KOPT-K1 (cell line): ENCODE measurements at regions not wholly inside any gene's neighbourhood (a gene's known extent, or its start where the extent isn't known, plus 50 kb on each side); places are given as distances from the start of the nearest gene placed in this dataset.

Experiments
- H3K27ac ChIP-seq: fragments of 200-600 bp; sonication (generic); 2 replicates; pipeline ENCODE4 v1.5.1; 2016; ENCODE audit warnings: antibody characterized with exemption, mild to moderate bottlenecking, low read depth, low read length; ENCODE audit not compliant: poor library complexity, severe bottlenecking
- H3K36me3 ChIP-seq: fragments of 200-600 bp; sonication (generic); 2 replicates; pipeline ENCODE4 v1.5.1; 2017; ENCODE audit warnings: antibody characterized with exemption, mild to moderate bottlenecking, low read length, moderate library complexity; ENCODE audit not compliant: insufficient read depth
- H3K9me3 ChIP-seq: fragments of 200-600 bp; sonication (generic); 2 replicates; pipeline ENCODE4 v1.5.1; 2017; ENCODE audit warnings: antibody characterized with exemption, low read length, mild to moderate bottlenecking; ENCODE audit not compliant: insufficient read depth, poor library complexity, severe bottlenecking

GRCh38 chr16:54414671-54415070 is 128.1 kb upstream of the IRX3 start:
- H3K36me3 ChIP-seq, result no peaks in the 10 kb centered on the region
- no peak overlapping the region for H3K27ac ChIP-seq
- H3K9me3 ChIP-seq, result no peaks in the 10 kb centered on the region

DNA sequence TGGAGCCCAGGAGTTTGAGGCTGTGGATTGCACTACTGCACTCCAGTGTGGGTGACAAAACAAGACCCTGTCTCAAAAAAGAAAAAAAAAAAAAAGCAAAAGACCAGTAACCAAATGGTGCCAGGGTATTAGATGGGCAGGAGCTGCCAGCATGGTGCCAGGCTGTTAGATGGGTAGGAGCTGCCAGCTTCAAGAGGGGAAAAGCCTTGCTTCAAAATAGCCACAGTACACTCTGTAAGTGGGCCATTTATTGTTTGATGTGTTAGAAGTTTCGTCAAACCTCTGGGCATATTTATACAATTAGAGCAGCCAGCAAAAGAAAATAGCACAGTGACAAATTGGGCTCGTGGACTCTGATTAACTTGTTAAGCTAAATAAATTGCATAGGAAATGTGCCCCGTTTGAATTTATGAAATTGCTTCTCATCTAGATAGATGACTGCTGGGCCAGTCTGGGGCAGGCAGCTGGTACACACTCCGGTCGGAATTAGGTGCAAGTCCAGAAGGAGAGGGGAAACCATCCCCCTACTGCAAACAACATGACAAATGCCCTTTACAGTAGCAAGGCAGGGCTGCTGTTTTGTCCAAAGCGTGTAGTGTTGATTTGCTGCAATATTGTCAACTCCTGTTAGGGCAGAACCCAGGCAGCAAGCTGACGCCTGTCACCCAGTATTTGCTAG is 126.3 kb upstream of the IRX3 start:
- no peak overlapping the region for H3K27ac ChIP-seq
- H3K9me3 ChIP-seq, result no peaks in the 10 kb centered on the region
- no peaks in the 10 kb centered on the region for H3K36me3 ChIP-seq

- H3K36me3 ChIP-seq, result no peaks in the 10 kb centered on the region
- H3K9me3 ChIP-seq, result no peaks in the 10 kb centered on the region
- H3K27ac ChIP-seq, result no peak overlapping the region
These were observed 125.5 kb upstream of the IRX3 start for GRCh38 chr16:54412037-54412436.

- Histone ChIP-seq H3K9me3 (no peaks in the 10 kb centered on the region), H3K27ac (no peak overlapping the region), H3K36me3 (no peaks in the 10 kb centered on the region)
These were observed 125.0 kb upstream of the IRX3 start for GRCh38 chr16:54411544-54411943.

GRCh38 chr16:54409982-54410381 is 123.4 kb upstream of the IRX3 start:
- Histone ChIP-seq H3K36me3 (no peaks in the 10 kb centered on the region), H3K9me3 (no peaks in the 10 kb centered on the region), H3K27ac (no peak overlapping the region)

DNA sequence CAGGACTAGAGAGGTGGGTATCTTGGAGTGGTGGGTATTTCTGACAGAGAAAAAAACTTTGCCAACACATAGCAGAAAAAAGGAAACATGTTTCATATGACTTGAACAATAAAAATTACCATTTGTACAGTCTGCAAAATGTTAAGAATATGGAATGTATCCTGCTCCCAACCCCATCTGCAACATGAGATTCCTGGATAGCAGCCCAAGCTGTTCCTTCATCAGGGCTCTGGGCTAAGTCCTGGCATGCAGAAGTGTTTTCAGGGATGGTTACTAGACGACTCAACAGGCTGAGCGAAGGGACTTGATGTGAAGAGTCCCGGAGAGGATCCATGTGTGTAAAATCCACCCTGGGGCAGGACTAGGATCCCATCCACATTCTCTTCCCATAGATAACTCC is 121.0 kb upstream of the IRX3 start:
- no peaks in the 10 kb centered on the region for H3K36me3 ChIP-seq
- H3K9me3 ChIP-seq, result no peaks in the 10 kb centered on the region
- H3K27ac ChIP-seq, result no peak overlapping the region

- H3K36me3 ChIP-seq, result no peaks in the 10 kb centered on the region
- no peaks in the 10 kb centered on the region for H3K9me3 ChIP-seq
- no peak overlapping the region for H3K27ac ChIP-seq
These were observed 118.9 kb upstream of the IRX3 start for GRCh38 chr16:54405478-54405877.

GRCh38 chr16:54403580-54403979 is 117.0 kb upstream of the IRX3 start:
- no peaks in the 10 kb centered on the region for H3K36me3 ChIP-seq
- no peak overlapping the region for H3K27ac ChIP-seq
- no peaks in the 10 kb centered on the region for H3K9me3 ChIP-seq

DNA sequence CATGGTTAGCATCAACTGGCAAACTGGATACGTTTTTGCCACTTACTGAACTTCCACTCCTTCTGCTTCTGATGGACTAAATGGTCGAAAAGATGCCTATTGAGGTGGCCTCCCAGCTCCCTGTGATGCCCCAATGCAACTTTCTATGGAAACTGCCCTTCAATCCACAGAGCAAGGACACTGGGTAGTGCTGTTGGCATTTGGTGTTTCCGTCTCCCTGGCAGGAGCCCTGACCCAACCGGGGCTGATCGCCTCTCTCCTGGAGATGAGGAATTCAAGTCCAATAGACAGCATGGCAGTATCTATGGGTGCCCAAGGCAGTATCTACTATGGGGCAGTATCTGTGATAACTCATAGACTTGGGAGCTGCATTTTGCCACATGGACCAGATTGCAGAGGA is 116.3 kb upstream of the IRX3 start:
- H3K27ac ChIP-seq, result no peak overlapping the region
- H3K9me3 ChIP-seq, result no peaks in the 10 kb centered on the region

DNA sequence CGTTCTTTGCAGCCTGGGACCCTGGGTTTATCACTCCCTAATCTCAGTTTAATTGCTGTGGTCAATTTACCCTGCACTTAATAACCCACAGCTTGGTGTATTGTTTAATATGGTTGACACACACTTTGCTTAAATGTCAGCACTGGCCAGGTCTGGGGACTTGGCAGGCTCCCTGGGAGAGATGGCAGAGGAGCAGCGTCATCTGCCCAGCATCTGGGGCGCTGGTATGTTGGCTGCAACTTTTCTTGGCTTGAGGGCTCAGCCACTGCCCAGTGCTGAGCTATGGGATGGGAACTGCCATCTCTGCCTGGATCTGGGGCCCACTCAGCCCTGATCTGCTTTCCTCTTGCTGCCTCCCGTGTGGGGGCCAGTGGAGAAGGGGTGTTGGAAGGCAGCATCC is 115.7 kb upstream of the IRX3 start:
- Histone ChIP-seq H3K36me3 (no peaks in the 10 kb centered on the region), H3K9me3 (no peaks in the 10 kb centered on the region), H3K27ac (no peak overlapping the region)

More for the DNA sequence above, 116.3 kb upstream of the IRX3 start:
- H3K36me3 ChIP-seq, result no peaks in the 10 kb centered on the region

DNA sequence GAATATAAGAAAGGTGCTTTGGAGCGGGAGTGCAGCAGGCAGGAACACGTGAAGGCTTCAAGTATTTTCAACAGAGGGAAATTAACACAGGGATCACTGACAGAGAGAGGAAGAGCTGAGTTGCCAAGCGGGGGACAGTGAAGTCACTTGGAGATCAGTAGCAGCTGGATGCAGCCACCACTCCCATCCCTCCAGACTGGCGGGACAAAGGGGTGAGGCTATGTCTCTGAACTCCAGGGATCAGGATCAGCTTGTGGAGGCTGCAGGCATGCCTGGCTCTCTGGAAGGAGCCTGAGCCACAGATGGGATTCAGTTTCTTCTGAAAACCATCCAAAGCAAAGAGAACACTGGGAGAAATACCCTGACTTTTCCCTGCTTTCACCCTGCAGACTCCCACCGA is 113.7 kb upstream of the IRX3 start:
- no peaks in the 10 kb centered on the region for H3K36me3 ChIP-seq
- H3K9me3 ChIP-seq, result no peaks in the 10 kb centered on the region
- H3K27ac ChIP-seq, result no peak overlapping the region

DNA sequence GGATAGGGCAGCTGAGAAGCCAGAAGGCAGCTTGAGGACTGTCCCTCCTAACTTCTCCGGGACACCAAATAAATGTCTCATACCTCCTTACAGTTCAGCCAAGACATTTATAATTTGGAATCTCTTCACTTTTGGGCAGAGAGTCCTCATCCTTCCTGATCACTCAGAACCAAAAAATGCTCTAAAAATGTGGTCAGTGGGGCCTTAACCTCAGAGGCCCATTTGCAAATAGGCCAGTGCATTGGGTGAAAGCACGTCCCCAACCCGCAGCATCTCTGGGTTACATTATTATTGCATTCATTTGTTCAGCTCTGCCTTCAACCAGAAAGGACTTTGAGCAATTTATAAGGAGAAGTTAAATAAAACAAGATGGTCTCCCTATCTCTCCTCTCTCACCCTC is 112.4 kb upstream of the IRX3 start:
- Histone ChIP-seq H3K9me3 (no peaks in the 10 kb centered on the region), H3K36me3 (no peaks in the 10 kb centered on the region), H3K27ac (no peak overlapping the region)

DNA sequence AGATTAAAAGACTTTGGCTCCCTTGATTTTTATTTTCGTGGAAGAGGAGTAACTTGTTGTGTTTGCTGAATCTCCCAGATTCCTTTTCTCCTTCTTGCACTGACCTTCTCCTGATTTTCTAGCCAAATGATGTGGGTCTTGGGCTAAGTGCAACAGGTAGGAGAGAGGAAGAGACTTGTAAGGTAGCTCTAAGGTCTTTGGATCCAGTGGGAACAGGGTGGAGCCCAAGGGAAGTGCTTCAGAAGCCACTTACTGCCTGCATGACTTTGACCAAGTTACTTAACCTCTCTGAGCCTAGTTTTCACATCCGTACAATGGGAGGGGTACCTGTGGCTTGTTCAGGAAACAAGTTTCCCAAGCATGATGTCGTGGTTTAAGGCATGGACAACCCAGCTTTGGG is 111.3 kb upstream of the IRX3 start:
- Histone ChIP-seq H3K27ac (no peak overlapping the region), H3K36me3 (no peaks in the 10 kb centered on the region)

GRCh38 chr16:54397190-54397835 is 110.7 kb upstream of the IRX3 start:
- H3K27ac ChIP-seq, result no peak overlapping the region
- H3K36me3 ChIP-seq, result no peaks in the 10 kb centered on the region
- H3K9me3 ChIP-seq, result no peaks in the 10 kb centered on the region

More for the DNA sequence above, 111.3 kb upstream of the IRX3 start:
- H3K9me3 ChIP-seq, result no peaks in the 10 kb centered on the region

DNA sequence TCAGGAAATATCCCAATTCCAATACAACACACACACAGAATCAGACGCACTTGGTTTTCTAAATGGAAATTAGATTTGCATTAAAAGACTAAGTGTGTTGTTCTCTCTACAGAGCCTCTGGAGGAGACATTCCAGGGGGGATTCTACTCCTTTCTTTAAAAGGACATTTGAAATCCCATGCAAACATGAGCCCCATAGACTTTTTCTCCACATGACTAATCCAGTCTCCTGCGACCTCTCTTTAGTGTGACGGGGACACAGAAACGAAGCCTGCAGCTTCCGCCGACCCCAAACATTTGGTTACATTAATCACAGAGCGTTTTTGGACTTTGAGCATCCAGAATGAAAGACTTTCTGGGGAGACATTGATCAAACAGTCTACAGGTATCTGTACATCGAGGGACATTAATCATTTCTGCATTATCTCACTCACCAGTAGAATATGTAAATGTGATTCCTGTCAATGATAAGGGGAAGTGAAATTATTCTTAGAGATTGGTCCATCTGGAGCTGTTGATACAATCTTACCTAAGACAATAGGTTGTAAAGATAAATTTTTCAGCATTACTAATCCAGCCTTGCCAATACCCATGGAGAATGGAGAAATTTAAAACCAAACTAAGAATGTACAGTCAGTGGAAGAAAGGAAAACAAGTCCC is 103.4 kb upstream of the IRX3 start:
- Histone ChIP-seq H3K27ac (no peak overlapping the region), H3K9me3 (no peaks in the 10 kb centered on the region), H3K36me3 (no peaks in the 10 kb centered on the region)

DNA sequence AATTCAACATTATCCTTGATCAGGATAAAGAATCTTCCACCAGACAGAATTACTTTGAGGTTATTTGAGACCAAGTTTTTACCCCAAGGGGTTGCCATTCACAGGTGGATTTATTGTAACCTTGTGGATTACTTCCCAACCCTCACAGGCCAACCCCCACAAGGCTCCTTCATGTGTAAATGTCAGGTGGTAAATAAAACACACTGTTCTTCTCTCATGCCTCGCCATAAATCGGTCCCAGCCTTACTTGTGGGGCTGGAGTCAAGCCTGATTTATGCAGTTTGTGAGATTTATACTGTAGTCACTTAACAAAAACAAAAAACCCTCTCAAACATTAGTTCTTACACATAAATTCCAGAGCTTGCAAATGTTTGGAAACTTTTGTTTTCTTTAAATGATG is 98.6 kb upstream of the IRX3 start:
- Histone ChIP-seq H3K27ac (no peak overlapping the region), H3K36me3 (no peaks in the 10 kb centered on the region), H3K9me3 (peaks cover 27% of the 10 kb centered on the region)
